GM23338 (cell line): ENCODE measurements at regions not wholly inside any gene's neighbourhood (a gene's known extent, or its start where the extent isn't known, plus 50 kb on each side); places are given as distances from the start of the nearest gene placed in this dataset.

ENCODE experiments used
- ATAC-seq: fragments of 200-7000 bp; cut with Tn5 transposase; 3 replicates; pipeline ENCODE4 v1.9.1; 2020
- DNase-seq: peaks from one replicate; pipeline ENCODE4 v3.0.0-alpha.2; 2015; ENCODE audit warnings: low spot score
- H2AFZ ChIP-seq: fragments of 200-600 bp; sonication (generic); 2 replicates; pipeline ENCODE4 v1.8.0; 2016; ENCODE audit warnings: antibody characterized with exemption, mild to moderate bottlenecking, moderate library complexity
- H3F3A ChIP-seq: fragments of 200-600 bp; sonication (generic); replicated peaks from 2 replicates; pipeline ENCODE4 v1.8.0; 2017; ENCODE audit warnings: antibody characterized with exemption, mixed run types, low read depth
- H3K27ac ChIP-seq: fragments of 200-600 bp; sonication (generic); 2 replicates; pipeline ENCODE4 v1.6.1; 2016; ENCODE audit warnings: low read depth
- H3K27me3 ChIP-seq: fragments of 200-600 bp; sonication (generic); 2 replicates; pipeline ENCODE4 v1.8.0; 2016; ENCODE audit warnings: mild to moderate bottlenecking, mixed run types, moderate library complexity; ENCODE audit not compliant: insufficient read depth
- H3K36me3 ChIP-seq: fragments of 200-600 bp; sonication (generic); 2 replicates; pipeline ENCODE4 v1.8.0; 2016; ENCODE audit warnings: mild to moderate bottlenecking; ENCODE audit not compliant: insufficient read depth
- H3K4me1 ChIP-seq: fragments of 200-600 bp; sonication (generic); 2 replicates; pipeline ENCODE4 v1.8.0; 2016; ENCODE audit warnings: mild to moderate bottlenecking, moderate library complexity; ENCODE audit not compliant: insufficient read depth
- H3K4me2 ChIP-seq: fragments of 200-600 bp; sonication (generic); 2 replicates; pipeline ENCODE4 v1.7.1; 2017; ENCODE audit warnings: mixed run types
- H3K4me3 ChIP-seq: fragments of 200-600 bp; sonication (generic); 2 replicates; pipeline ENCODE4 v1.6.1; 2016; ENCODE audit warnings: mixed run types
- H3K79me2 ChIP-seq: fragments of 200-600 bp; sonication (generic); replicated peaks from 2 replicates; pipeline ENCODE4 v1.8.0; 2017; ENCODE audit warnings: mild to moderate bottlenecking; ENCODE audit not compliant: insufficient read depth
- H3K9me2 ChIP-seq: fragments of 200-600 bp; sonication (generic); 2 replicates; pipeline ENCODE4 v1.8.0; 2017; ENCODE audit not compliant: insufficient read depth
- H4K20me1 ChIP-seq: fragments of 200-600 bp; sonication (generic); replicated peaks from 2 replicates; pipeline ENCODE4 v1.8.0; 2017; ENCODE audit warnings: mild to moderate bottlenecking; ENCODE audit not compliant: insufficient read depth
- H3K27ac Mint-ChIP-seq: 2 replicates; pipeline ENCODE4 v1.8.0; 2020; ENCODE audit warnings: inconsistent platforms, mild to moderate bottlenecking, moderate library complexity, mixed read lengths
- H3K27me3 Mint-ChIP-seq: 3 replicates; pipeline ENCODE4 v1.8.0; 2022; ENCODE audit warnings: low read depth, mild to moderate bottlenecking, moderate library complexity, mixed read lengths, inconsistent platforms; ENCODE audit not compliant: insufficient read depth, poor library complexity
- H3K36me3 Mint-ChIP-seq: 3 replicates; pipeline ENCODE4 v1.8.0; 2021; ENCODE audit warnings: low read depth, mild to moderate bottlenecking, inconsistent platforms, moderate library complexity, mixed read lengths
- H3K4me1 Mint-ChIP-seq: 3 replicates; pipeline ENCODE4 v1.8.0; 2020; ENCODE audit warnings: mild to moderate bottlenecking, inconsistent platforms, mixed read lengths
- H3K4me3 Mint-ChIP-seq: 3 replicates; pipeline ENCODE4 v1.8.0; 2021; ENCODE audit warnings: moderate library complexity, mild to moderate bottlenecking, inconsistent platforms, mixed read lengths
- H3K9me3 Mint-ChIP-seq: 3 replicates; pipeline ENCODE4 v1.8.0; 2020; ENCODE audit warnings: moderate library complexity, mild to moderate bottlenecking, inconsistent platforms, mixed read lengths
- ETS1 ChIP-seq: IDR thresholded peaks from 2 replicates; pipeline ENCODE4 v1.6.1; 2016; ENCODE audit warnings: antibody characterized with exemption
- JUNB ChIP-seq: IDR thresholded peaks from one replicate; pipeline ENCODE4 v1.6.1; 2016; ENCODE audit warnings: antibody characterized with exemption; ENCODE audit not compliant: unreplicated experiment
- NANOG ChIP-seq: IDR thresholded peaks from 2 replicates; pipeline ENCODE4 v1.6.1; 2016; ENCODE audit warnings: antibody characterized with exemption, borderline replicate concordance
- POLR2AphosphoS5 ChIP-seq: IDR thresholded peaks from 2 replicates; pipeline ENCODE4 v1.6.1; 2016; ENCODE audit warnings: antibody characterized with exemption, low read depth
- STAT1 ChIP-seq: IDR thresholded peaks from one replicate; pipeline ENCODE4 v1.6.1; 2016; ENCODE audit warnings: antibody characterized with exemption; ENCODE audit not compliant: unreplicated experiment
- TF ChIP-seq, protein P1 (sequence below): fragments of 250-450 bp; sonication (Bioruptor Pico); IDR thresholded peaks from 2 replicates; pipeline ENCODE4 v1.5.0; 2020; ENCODE audit warnings: mild to moderate bottlenecking, moderate library complexity

DNA sequence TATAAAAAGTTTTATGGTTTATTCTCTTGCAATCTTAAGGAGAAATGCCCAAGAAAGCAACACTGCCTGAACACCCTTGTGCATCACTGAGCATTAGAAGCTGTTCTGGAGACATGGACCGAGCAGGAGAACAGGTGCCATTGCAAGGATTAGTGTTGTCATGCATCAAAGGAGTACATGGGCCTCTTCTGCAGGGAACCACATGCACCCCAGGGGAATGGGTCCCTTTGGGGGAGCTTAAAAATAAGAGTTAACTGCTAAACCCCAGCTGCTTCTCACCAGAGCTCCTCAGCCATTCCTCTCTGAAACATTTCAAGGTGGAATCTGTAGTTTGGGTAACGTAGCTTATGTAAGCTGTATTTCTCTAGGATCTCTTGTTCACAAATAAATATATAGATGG is 353.0 kb upstream of the SLC7A11 start:
- H3K4me3 ChIP-seq: no peak overlapping the region
- peaks cover 2% of the 10 kb centered on the region for H3K27me3 Mint-ChIP-seq
- no peaks in the 10 kb centered on the region for H3K36me3 ChIP-seq
- H3K27ac ChIP-seq: no peak overlapping the region
- no peak overlapping the region for H3K27ac Mint-ChIP-seq
- H3K4me2 ChIP-seq: no peak overlapping the region
- TF ChIP-seq POLR2AphosphoS5 (no peak), ETS1 (no peak), NANOG (no peak)
- TF ChIP-seq, protein P1, sequence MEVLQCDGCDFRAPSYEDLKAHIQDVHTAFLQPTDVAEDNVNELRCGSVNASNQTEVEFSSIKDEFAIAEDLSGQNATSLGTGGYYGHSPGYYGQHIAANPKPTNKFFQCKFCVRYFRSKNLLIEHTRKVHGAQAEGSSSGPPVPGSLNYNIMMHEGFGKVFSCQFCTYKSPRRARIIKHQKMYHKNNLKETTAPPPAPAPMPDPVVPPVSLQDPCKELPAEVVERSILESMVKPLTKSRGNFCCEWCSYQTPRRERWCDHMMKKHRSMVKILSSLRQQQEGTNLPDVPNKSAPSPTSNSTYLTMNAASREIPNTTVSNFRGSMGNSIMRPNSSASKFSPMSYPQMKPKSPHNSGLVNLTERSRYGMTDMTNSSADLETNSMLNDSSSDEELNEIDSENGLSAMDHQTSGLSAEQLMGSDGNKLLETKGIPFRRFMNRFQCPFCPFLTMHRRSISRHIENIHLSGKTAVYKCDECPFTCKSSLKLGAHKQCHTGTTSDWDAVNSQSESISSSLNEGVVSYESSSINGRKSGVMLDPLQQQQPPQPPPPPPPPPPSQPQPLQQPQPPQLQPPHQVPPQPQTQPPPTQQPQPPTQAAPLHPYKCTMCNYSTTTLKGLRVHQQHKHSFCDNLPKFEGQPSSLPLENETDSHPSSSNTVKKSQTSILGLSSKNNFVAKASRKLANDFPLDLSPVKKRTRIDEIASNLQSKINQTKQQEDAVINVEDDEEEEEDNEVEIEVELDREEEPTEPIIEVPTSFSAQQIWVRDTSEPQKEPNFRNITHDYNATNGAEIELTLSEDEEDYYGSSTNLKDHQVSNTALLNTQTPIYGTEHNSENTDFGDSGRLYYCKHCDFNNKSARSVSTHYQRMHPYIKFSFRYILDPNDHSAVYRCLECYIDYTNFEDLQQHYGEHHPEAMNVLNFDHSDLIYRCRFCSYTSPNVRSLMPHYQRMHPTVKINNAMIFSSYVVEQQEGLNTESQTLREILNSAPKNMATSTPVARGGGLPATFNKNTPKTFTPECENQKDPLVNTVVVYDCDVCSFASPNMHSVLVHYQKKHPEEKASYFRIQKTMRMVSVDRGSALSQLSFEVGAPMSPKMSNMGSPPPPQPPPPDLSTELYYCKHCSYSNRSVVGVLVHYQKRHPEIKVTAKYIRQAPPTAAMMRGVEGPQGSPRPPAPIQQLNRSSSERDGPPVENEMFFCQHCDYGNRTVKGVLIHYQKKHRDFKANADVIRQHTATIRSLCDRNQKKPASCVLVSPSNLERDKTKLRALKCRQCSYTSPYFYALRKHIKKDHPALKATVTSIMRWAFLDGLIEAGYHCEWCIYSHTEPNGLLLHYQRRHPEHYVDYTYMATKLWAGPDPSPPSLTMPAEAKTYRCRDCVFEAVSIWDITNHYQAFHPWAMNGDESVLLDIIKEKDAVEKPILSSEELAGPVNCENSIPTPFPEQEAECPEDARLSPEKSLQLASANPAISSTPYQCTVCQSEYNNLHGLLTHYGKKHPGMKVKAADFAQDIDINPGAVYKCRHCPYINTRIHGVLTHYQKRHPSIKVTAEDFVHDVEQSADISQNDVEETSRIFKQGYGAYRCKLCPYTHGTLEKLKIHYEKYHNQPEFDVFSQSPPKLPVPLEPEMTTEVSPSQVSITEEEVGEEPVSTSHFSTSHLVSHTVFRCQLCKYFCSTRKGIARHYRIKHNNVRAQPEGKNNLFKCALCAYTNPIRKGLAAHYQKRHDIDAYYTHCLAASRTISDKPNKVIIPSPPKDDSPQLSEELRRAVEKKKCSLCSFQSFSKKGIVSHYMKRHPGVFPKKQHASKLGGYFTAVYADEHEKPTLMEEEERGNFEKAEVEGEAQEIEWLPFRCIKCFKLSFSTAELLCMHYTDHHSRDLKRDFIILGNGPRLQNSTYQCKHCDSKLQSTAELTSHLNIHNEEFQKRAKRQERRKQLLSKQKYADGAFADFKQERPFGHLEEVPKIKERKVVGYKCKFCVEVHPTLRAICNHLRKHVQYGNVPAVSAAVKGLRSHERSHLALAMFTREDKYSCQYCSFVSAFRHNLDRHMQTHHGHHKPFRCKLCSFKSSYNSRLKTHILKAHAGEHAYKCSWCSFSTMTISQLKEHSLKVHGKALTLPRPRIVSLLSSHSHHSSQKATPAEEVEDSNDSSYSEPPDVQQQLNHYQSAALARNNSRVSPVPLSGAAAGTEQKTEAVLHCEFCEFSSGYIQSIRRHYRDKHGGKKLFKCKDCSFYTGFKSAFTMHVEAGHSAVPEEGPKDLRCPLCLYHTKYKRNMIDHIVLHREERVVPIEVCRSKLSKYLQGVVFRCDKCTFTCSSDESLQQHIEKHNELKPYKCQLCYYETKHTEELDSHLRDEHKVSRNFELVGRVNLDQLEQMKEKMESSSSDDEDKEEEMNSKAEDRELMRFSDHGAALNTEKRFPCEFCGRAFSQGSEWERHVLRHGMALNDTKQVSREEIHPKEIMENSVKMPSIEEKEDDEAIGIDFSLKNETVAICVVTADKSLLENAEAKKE (CRISPR knock-in tag): no peak
- no peaks in the 10 kb centered on the region for H3F3A ChIP-seq
- peaks cover 3% of the 10 kb centered on the region; the same call in 1 of the 3 replicates for H3K4me1 Mint-ChIP-seq
- no peaks in the 10 kb centered on the region for H3K27me3 ChIP-seq
- no peaks in the 10 kb centered on the region for H3K4me1 ChIP-seq
- no peak overlapping the region for H3K4me3 Mint-ChIP-seq
- H3K79me2 ChIP-seq: no peaks in the 10 kb centered on the region
- 0 out of 2 replicates have a peak overlapping the region, but pooled peaks have one; percentile 33 for H2AFZ ChIP-seq
- H4K20me1 ChIP-seq: no peaks in the 10 kb centered on the region
- DNase-seq (no peak), ATAC-seq (no peak)
- H3K9me2 ChIP-seq: peaks cover 3% of the 10 kb centered on the region; the same call in 1 of the 2 replicates
- H3K36me3 Mint-ChIP-seq: no peaks in the 10 kb centered on the region
- H3K9me3 Mint-ChIP-seq: no peaks in the 10 kb centered on the region

GRCh38 chr4:138592796-138593195 is 350.6 kb upstream of the SLC7A11 start:
- no peaks in the 10 kb centered on the region for H4K20me1 ChIP-seq
- Mint-ChIP-seq H3K4me1 (peaks cover 3% of the 10 kb centered on the region; the same call in 1 of the 3 replicates), H3K27me3 (no peaks in the 10 kb centered on the region), H3K36me3 (no peaks in the 10 kb centered on the region), H3K27ac (no peak overlapping the region), H3K9me3 (no peaks in the 10 kb centered on the region), H3K4me3 (no peak overlapping the region)
- H2AFZ ChIP-seq: 0 out of 2 replicates have a peak overlapping the region, but pooled peaks have one; percentile 35
- H3K36me3 ChIP-seq: no peaks in the 10 kb centered on the region
- H3K4me3 ChIP-seq: no peak overlapping the region
- no peak for ATAC-seq
- H3K27ac ChIP-seq: no peak overlapping the region
- H3K4me1 ChIP-seq: no peaks in the 10 kb centered on the region
- H3K4me2 ChIP-seq: no peak overlapping the region
- no peaks in the 10 kb centered on the region for H3K79me2 ChIP-seq
- no peaks in the 10 kb centered on the region for H3F3A ChIP-seq
- peaks cover 3% of the 10 kb centered on the region; the same call in 1 of the 2 replicates for H3K9me2 ChIP-seq
- no peaks in the 10 kb centered on the region for H3K27me3 ChIP-seq
- no peak for DNase-seq
- no peak for TF ChIP-seq STAT1
- TF ChIP-seq JUNB: no peak
- TF ChIP-seq, protein P1 (CRISPR knock-in tag): no peak
